Loucy (cell line): ENCODE measurements at regions not wholly inside any gene's neighbourhood (a gene's known extent, or its start where the extent isn't known, plus 50 kb on each side); places are given as distances from the start of the nearest gene placed in this dataset.

Source experiments
- CTCF ChIP-seq: fragments of 200-600 bp; sonication (generic); conservative IDR thresholded peaks from 2 replicates; pipeline ENCODE4 v1.5.1; 2014; ENCODE audit warnings: mild to moderate bottlenecking, antibody characterized with exemption, low read length
- EZH2phosphoT487 ChIP-seq: fragments of 200-600 bp; IDR thresholded peaks from 2 replicates; pipeline ENCODE4 v1.6.1; 2018; ENCODE audit warnings: antibody characterized with exemption, mild to moderate bottlenecking, moderate library complexity, borderline replicate concordance

DNA sequence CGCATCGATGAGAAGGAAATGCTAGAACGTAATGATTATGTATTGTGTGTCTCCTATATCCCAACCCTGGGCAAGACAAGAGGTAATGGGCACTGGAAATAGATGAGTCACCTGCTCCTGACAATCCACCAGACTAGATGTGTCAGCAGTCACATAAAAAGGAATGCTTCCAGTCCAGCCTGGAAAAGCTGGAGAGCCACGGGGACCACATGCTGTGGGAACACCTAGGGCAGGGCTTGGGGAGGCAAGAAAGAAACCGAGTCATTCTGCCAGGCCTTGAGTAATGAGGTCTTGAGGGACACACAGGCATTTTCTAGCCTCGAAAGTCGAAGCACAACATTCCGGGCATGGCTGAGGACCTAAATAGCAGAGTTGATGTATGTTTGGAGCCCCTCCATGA lies 716.7 kb upstream of the TMEM132C start:
- TF ChIP-seq CTCF (no peak), EZH2phosphoT487 (no peak)
